ENCODE measurements at regions not wholly inside any gene's neighbourhood (a gene's known extent, or its start where the extent isn't known, plus 50 kb on each side); places are given as distances from the start of the nearest gene placed in this dataset.
"Not testable (repeated sequence)": the region's sequence is repeated elsewhere in the genome, so short reads cannot be mapped to it uniquely, and the experiment has no call there.

- CTCF ChIA-PET: no interaction called here
Observed at GRCh38 chrX:7362111-7362510, 214.2 kb upstream of the PUDP start.

GRCh38 chrX:7351926-7352325, 204.0 kb upstream of the PUDP start:
- CTCF ChIA-PET: no interaction called here
- DNase-seq (no peak), ATAC-seq (ENCODE audit: low read depth) (no peak)
- H3K9me3 Mint-ChIP-seq: no peaks in the 10 kb centered on the region
- POLR2A ChIA-PET: no interaction called here
- no peaks in the 10 kb centered on the region for H3K4me1 Mint-ChIP-seq
- H3K27me3 Mint-ChIP-seq: no peaks in the 10 kb centered on the region
- TF ChIP-seq CTCF (IDR thresholded peaks at IDR 0.05): no peak
- no peak overlapping the region for H3K27ac Mint-ChIP-seq
- H3K36me3 Mint-ChIP-seq (ENCODE audit: low read depth): peaks cover 8% of the 10 kb centered on the region
- intact Hi-C loops (cut with micrococcal nuclease): no loop called here
- no peak overlapping the region for H3K4me3 Mint-ChIP-seq

More at GRCh38 chrX:7362111-7362510, 214.2 kb upstream of the PUDP start:
- H3K27ac Mint-ChIP-seq: no peak overlapping the region
- intact Hi-C loops (cut with micrococcal nuclease): no loop called here
- POLR2A ChIA-PET: no interaction called here
- no peaks in the 10 kb centered on the region for H3K4me1 Mint-ChIP-seq
- no peaks in the 10 kb centered on the region for H3K27me3 Mint-ChIP-seq
- H3K36me3 Mint-ChIP-seq (ENCODE audit: low read depth): no peaks in the 10 kb centered on the region
- TF ChIP-seq CTCF (IDR thresholded peaks at IDR 0.05): no peak
- H3K4me3 Mint-ChIP-seq: no peak overlapping the region
- ATAC-seq (ENCODE audit: low read depth) (no peak), DNase-seq (no peak)
- no peaks in the 10 kb centered on the region for H3K9me3 Mint-ChIP-seq

- CTCF ChIA-PET: no interaction called here
Observed at GRCh38 chrX:7347465-7347864, 199.5 kb upstream of the PUDP start.

GRCh38 chrX:7346021-7346420, 198.1 kb upstream of the PUDP start:
- no peak for TF ChIP-seq CTCF (IDR thresholded peaks at IDR 0.05)
- ChIA-PET POLR2A (no interaction called here), CTCF (no interaction called here)
- no peak overlapping the region for H3K27ac Mint-ChIP-seq
- ATAC-seq (ENCODE audit: low read depth) (no peak), DNase-seq (no peak)
- no peaks in the 10 kb centered on the region for H3K4me1 Mint-ChIP-seq
- intact Hi-C loops (cut with micrococcal nuclease): no loop called here
- H3K4me3 Mint-ChIP-seq: no peak overlapping the region
- H3K9me3 Mint-ChIP-seq: no peaks in the 10 kb centered on the region
- no peaks in the 10 kb centered on the region for H3K27me3 Mint-ChIP-seq
- peaks cover 21% of the 10 kb centered on the region for H3K36me3 Mint-ChIP-seq (ENCODE audit: low read depth)

More at GRCh38 chrX:7347465-7347864, 199.5 kb upstream of the PUDP start:
- Mint-ChIP-seq H3K27ac (no peak overlapping the region), H3K4me1 (no peaks in the 10 kb centered on the region), H3K9me3 (no peaks in the 10 kb centered on the region), H3K36me3 (ENCODE audit: low read depth) (peaks cover 15% of the 10 kb centered on the region), H3K27me3 (no peaks in the 10 kb centered on the region), H3K4me3 (no peak overlapping the region)
- POLR2A ChIA-PET: no interaction called here
- DNase-seq (no peak), ATAC-seq (ENCODE audit: low read depth) (no peak)
- intact Hi-C loops (cut with micrococcal nuclease): no loop called here
- no peak for TF ChIP-seq CTCF (IDR thresholded peaks at IDR 0.05)

- H3K9me3 Mint-ChIP-seq: no peaks in the 10 kb centered on the region
- POLR2A ChIA-PET: no interaction called here
- H3K4me3 Mint-ChIP-seq: no peak overlapping the region
- TF ChIP-seq CTCF (IDR thresholded peaks at IDR 0.05): no peak
- no peak for DNase-seq
- H3K27me3 Mint-ChIP-seq: no peaks in the 10 kb centered on the region
- H3K27ac Mint-ChIP-seq: no peak overlapping the region
- peaks cover 21% of the 10 kb centered on the region for H3K36me3 Mint-ChIP-seq (ENCODE audit: low read depth)
- intact Hi-C loops (cut with micrococcal nuclease): no loop called here
- CTCF ChIA-PET: no interaction called here
- no peak for ATAC-seq (ENCODE audit: low read depth)
- H3K4me1 Mint-ChIP-seq: no peaks in the 10 kb centered on the region
Observed at GRCh38 chrX:7343181-7343580, 195.2 kb upstream of the PUDP start.

GRCh38 chrX:7335816-7336362, 187.9 kb upstream of the PUDP start:
- H3K27me3 Mint-ChIP-seq; H3K4me1 Mint-ChIP-seq; H3K4me3 Mint-ChIP-seq; CTCF ChIA-PET; H3K27ac Mint-ChIP-seq; intact Hi-C loops (cut with micrococcal nuclease); DNase-seq; H3K9me3 Mint-ChIP-seq: not testable (repeated sequence)
- peaks cover 24% of the 10 kb centered on the region for H3K36me3 Mint-ChIP-seq (ENCODE audit: low read depth)
- ATAC-seq (ENCODE audit: low read depth): peak; percentile 65
- POLR2A ChIA-PET: interaction anchor here (0.6 kb wide), 1 partner anchor 356 kb away, joined by 4 read pairs; no protein-coding TSS in a partner anchor
